ENCODE measurements at regions not wholly inside any gene's neighbourhood (a gene's known extent, or its start where the extent isn't known, plus 50 kb on each side); places are given as distances from the start of the nearest gene placed in this dataset.

DNA sequence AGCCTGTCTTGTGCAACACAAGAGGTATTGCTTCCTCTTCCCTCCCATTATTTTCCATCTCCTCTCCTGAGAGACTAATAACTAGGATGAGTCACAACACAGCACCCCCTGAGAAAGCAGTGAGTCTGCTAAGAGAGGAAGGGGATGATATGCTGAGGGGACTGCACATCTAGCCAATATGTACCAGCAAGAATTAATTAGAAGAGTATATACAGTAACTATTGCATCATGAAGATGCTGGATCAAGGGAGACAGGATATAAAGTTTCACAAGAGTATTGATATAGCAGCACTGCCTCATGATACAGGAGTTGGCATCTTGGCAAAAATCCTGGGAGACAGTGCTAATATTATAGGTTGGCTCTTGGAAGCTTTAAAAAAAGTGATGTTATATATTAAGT lies 289.9 kb upstream of the RBMS1 start:
- no peak for TF ChIP-seq POLR2A (IDR thresholded peaks at IDR 0.05)
- TF ChIP-seq, protein P1, sequence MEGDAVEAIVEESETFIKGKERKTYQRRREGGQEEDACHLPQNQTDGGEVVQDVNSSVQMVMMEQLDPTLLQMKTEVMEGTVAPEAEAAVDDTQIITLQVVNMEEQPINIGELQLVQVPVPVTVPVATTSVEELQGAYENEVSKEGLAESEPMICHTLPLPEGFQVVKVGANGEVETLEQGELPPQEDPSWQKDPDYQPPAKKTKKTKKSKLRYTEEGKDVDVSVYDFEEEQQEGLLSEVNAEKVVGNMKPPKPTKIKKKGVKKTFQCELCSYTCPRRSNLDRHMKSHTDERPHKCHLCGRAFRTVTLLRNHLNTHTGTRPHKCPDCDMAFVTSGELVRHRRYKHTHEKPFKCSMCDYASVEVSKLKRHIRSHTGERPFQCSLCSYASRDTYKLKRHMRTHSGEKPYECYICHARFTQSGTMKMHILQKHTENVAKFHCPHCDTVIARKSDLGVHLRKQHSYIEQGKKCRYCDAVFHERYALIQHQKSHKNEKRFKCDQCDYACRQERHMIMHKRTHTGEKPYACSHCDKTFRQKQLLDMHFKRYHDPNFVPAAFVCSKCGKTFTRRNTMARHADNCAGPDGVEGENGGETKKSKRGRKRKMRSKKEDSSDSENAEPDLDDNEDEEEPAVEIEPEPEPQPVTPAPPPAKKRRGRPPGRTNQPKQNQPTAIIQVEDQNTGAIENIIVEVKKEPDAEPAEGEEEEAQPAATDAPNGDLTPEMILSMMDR (IDR thresholded peaks at IDR 0.05 in 8 of 11, conservative IDR thresholded peaks at IDR 0.05 in 3 of 11): no peak
